ENCODE measurements at regions not wholly inside any gene's neighbourhood (a gene's known extent, or its start where the extent isn't known, plus 50 kb on each side); places are given as distances from the start of the nearest gene placed in this dataset.

DNA sequence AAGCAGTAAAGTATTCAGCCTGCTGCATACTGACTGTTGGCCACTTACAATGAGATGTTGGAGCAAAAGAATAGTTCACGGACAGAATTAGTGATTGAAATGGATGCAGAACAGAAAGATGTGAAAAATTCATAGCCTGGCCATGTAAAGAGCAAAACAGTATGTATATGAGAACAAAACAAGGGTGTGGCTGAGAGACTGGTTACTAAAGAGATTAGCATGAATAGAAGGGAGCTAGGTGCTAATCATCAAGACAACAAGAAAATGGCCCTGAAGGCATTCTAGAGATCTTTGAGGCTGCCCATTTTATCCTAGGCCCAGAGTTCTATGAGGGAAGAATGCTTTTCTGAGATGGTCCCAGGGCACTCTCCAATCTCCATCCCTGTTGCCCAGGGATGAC is 208.5 kb downstream of the ARHGEF9 start:
- DNase-seq (ENCODE audit: low read depth in 1 of 2, low spot score in 2 of 2): no peak
- H3K9ac ChIP-seq (replicated peaks in 1 of 4; ENCODE audit: extremely low read depth in 1 of 4, low read depth in 3 of 4, low read length in 3 of 4): no peak overlapping the region
- no peak overlapping the region for H3K4ac ChIP-seq (replicated peaks; ENCODE audit: insufficient read length, low read depth, low read length)
- H2AFZ ChIP-seq (ENCODE audit: low read length): no peak overlapping the region
- H4K8ac ChIP-seq (ENCODE audit: extremely low read depth, insufficient read depth, low read length): no peak overlapping the region
- peaks cover 0 to 3% (median 0%) of the 10 kb centered on the region in 4 experiments; a peak in 3 of 7 replicates for H3K4me1 ChIP-seq (replicated peaks in 1 of 4; ENCODE audit: control insufficient read depth in 3 of 4, insufficient read depth in 4 of 4, low read length in 3 of 4)
- no peak overlapping the region for H2BK5ac ChIP-seq (ENCODE audit: low read depth, low read length)
- no peak overlapping the region for H4K5ac ChIP-seq (ENCODE audit: insufficient read length, low read depth, low read length)
- no peak overlapping the region for H3K4me3 ChIP-seq (ENCODE audit: extremely low read depth in 1 of 4, insufficient read depth in 2 of 4, low read depth in 3 of 4, low read length in 4 of 4)
- FAIRE-seq: no peak
- no peaks in the 10 kb centered on the region for H4K20me1 ChIP-seq (replicated peaks in 1 of 2; ENCODE audit: control insufficient read depth in 1 of 2, insufficient read depth in 2 of 2, low read length in 2 of 2)
- no peak overlapping the region for H2BK20ac ChIP-seq (ENCODE audit: low read length)
- no peaks in the 10 kb centered on the region for H3K23me2 ChIP-seq (ENCODE audit: low read depth, low read length)
- no peaks in the 10 kb centered on the region for H3K79me1 ChIP-seq (ENCODE audit: low read depth, low read length)
- ChIA-PET POLR2A (ENCODE audit: partially characterized antibody) (no interaction called here), CTCF (ENCODE audit: partially characterized antibody) (no interaction called here)
- no peaks in the 10 kb centered on the region for H3K79me2 ChIP-seq (ENCODE audit: control insufficient read depth in 1 of 2, insufficient read depth in 2 of 2, low read length in 2 of 2)
- H3K27ac ChIP-seq (ENCODE audit: low read depth, low read length): no peak overlapping the region
- no peak overlapping the region for H3K56ac ChIP-seq (replicated peaks; ENCODE audit: insufficient read length, low read depth, low read length)
- no peak overlapping the region for H3K18ac ChIP-seq (ENCODE audit: extremely low read depth, low read length)
- no peaks in the 10 kb centered on the region for H3K9me3 ChIP-seq (ENCODE audit: insufficient read depth in 2 of 2, low read depth in 1 of 2, low read length in 1 of 2)
- H2BK120ac ChIP-seq (replicated peaks; ENCODE audit: low read depth, low read length): no peak overlapping the region
- no peak overlapping the region for H2BK15ac ChIP-seq (ENCODE audit: low read length)
- WGBS, 2 experiments (ENCODE audit: extremely low coverage in 1 of 2, insufficient coverage in 1 of 2, insufficient read length in 1 of 2, insufficient replicate concordance in 2 of 2, low coverage in 1 of 2, low lambda C conversion rate in 2 of 2, missing lambda C conversion rate in 1 of 2): 79% methylated on average over 1 of the region's 1 CpG; no CpG with 5 or more reads in 1 of the 2 experiments
- no peak overlapping the region for H4K91ac ChIP-seq (replicated peaks; ENCODE audit: insufficient read length, low read length)
- H3K23ac ChIP-seq (ENCODE audit: insufficient read length): no peak overlapping the region
- H3K27me3 ChIP-seq (replicated peaks in 1 of 4; ENCODE audit: control insufficient read depth in 3 of 4, extremely low read depth in 1 of 4, insufficient read depth in 3 of 4, low read length in 3 of 4): no peaks in the 10 kb centered on the region
- H2AK5ac ChIP-seq (ENCODE audit: low read depth, low read length): no peak overlapping the region
- no peak overlapping the region for H2BK12ac ChIP-seq (ENCODE audit: low read depth, low read length)
- H3K14ac ChIP-seq (ENCODE audit: insufficient read length): no peak overlapping the region
- H3K4me2 ChIP-seq (ENCODE audit: insufficient read depth in 1 of 2, low read depth in 2 of 2, low read length in 2 of 2): no peak overlapping the region
- H3K36me3 ChIP-seq (ENCODE audit: control insufficient read depth in 2 of 4, insufficient read depth in 4 of 4, low read length in 3 of 4): no peaks in the 10 kb centered on the region
- TF ChIP-seq CEBPB (IDR thresholded peaks at IDR 0.05; ENCODE audit: low read depth, low read length): no peak
- TF ChIP-seq CTBP2 (IDR thresholded peaks at IDR 0.05; ENCODE audit: borderline replicate concordance, insufficient read depth, insufficient read length, low read length): no peak
- TF ChIP-seq CHD2 (IDR thresholded peaks at IDR 0.05; ENCODE audit: low read length): no peak
- no peak for TF ChIP-seq RNF2 (IDR thresholded peaks at IDR 0.05; ENCODE audit: borderline replicate concordance, low read depth, low read length, missing control alignments, poor library complexity, severe bottlenecking)
- TF ChIP-seq CBX8 (IDR thresholded peaks at IDR 0.05; ENCODE audit: borderline replicate concordance, low read depth, low read length): no peak
- TF ChIP-seq POU5F1 (IDR thresholded peaks at IDR 0.05; ENCODE audit: low read depth, low read length): no peak
- TF ChIP-seq BCL11A (IDR thresholded peaks at IDR 0.05; ENCODE audit: low read depth in 2 of 2, low read length in 2 of 2): no peak
- no peak for TF ChIP-seq SRF (IDR thresholded peaks at IDR 0.05; ENCODE audit: low read depth, low read length)
- no peak for TF ChIP-seq JUND (IDR thresholded peaks at IDR 0.05; ENCODE audit: low read length)
- no peak for TF ChIP-seq GABPA (IDR thresholded peaks at IDR 0.05; ENCODE audit: borderline replicate concordance, insufficient read depth, low read length)
- TF ChIP-seq SP1 (IDR thresholded peaks at IDR 0.05; ENCODE audit: low read depth, low read length): no peak
- TF ChIP-seq, protein P1, sequence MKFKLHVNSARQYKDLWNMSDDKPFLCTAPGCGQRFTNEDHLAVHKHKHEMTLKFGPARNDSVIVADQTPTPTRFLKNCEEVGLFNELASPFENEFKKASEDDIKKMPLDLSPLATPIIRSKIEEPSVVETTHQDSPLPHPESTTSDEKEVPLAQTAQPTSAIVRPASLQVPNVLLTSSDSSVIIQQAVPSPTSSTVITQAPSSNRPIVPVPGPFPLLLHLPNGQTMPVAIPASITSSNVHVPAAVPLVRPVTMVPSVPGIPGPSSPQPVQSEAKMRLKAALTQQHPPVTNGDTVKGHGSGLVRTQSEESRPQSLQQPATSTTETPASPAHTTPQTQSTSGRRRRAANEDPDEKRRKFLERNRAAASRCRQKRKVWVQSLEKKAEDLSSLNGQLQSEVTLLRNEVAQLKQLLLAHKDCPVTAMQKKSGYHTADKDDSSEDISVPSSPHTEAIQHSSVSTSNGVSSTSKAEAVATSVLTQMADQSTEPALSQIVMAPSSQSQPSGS (IDR thresholded peaks at IDR 0.05; ENCODE audit: low read length): no peak
- TF ChIP-seq, protein P2, sequence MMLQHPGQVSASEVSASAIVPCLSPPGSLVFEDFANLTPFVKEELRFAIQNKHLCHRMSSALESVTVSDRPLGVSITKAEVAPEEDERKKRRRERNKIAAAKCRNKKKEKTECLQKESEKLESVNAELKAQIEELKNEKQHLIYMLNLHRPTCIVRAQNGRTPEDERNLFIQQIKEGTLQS (IDR thresholded peaks at IDR 0.05; ENCODE audit: insufficient read depth, low read depth, low read length): no peak
